DOHH2 (cell line): ENCODE measurements at regions not wholly inside any gene's neighbourhood (a gene's known extent, or its start where the extent isn't known, plus 50 kb on each side); places are given as distances from the start of the nearest gene placed in this dataset.

Source experiments
- H3F3A ChIP-seq: fragments of 200-600 bp; sonication (generic), shearing (Covaris generic); 2 replicates; pipeline ENCODE4 v1.6.0; 2016; ENCODE audit warnings: antibody characterized with exemption, mild to moderate bottlenecking; ENCODE audit not compliant: control insufficient read depth, insufficient read depth
- H3K27ac ChIP-seq: fragments of 200-600 bp; sonication (generic); 2 replicates; pipeline ENCODE4 v1.5.1; 2014; ENCODE audit warnings: low read depth, mild to moderate bottlenecking, low read length, moderate library complexity
- H3K27me3 ChIP-seq: fragments of 200-600 bp; sonication (generic); 2 replicates; pipeline ENCODE4 v1.6.1; 2014; ENCODE audit warnings: mild to moderate bottlenecking, low read length, mixed read lengths; ENCODE audit not compliant: control insufficient read depth
- H3K36me3 ChIP-seq: fragments of 200-600 bp; sonication (generic); 2 replicates; pipeline ENCODE4 v1.6.1; 2014; ENCODE audit warnings: mild to moderate bottlenecking, low read length, moderate library complexity, mixed read lengths; ENCODE audit not compliant: control insufficient read depth
- H3K4me1 ChIP-seq: fragments of 200-600 bp; sonication (generic); 2 replicates; pipeline ENCODE4 v1.6.1; 2014; ENCODE audit warnings: mild to moderate bottlenecking, low read length, mixed read lengths; ENCODE audit not compliant: control insufficient read depth
- H3K4me2 ChIP-seq: fragments of 200-600 bp; sonication (generic); 2 replicates; pipeline ENCODE4 v1.6.0; 2014; ENCODE audit warnings: mild to moderate bottlenecking, low read length, moderate library complexity
- H3K4me3 ChIP-seq: fragments of 200-600 bp; sonication (generic); 2 replicates; pipeline ENCODE4 v1.5.1; 2014; ENCODE audit warnings: mild to moderate bottlenecking, low read length, mixed read lengths
- H3K79me2 ChIP-seq: fragments of 200-600 bp; sonication (generic); 2 replicates; pipeline ENCODE4 v1.6.1; 2014; ENCODE audit warnings: mild to moderate bottlenecking, low read length, mixed read lengths; ENCODE audit not compliant: control insufficient read depth
- H3K9me2 ChIP-seq: fragments of 200-600 bp; sonication (generic); replicated peaks from 2 replicates; pipeline ENCODE4 v1.6.1; 2014; ENCODE audit warnings: mild to moderate bottlenecking, low read length, mixed read lengths; ENCODE audit not compliant: control insufficient read depth
- H3K9me3 ChIP-seq: fragments of 200-600 bp; sonication (generic); 2 replicates; pipeline ENCODE4 v1.6.1; 2014; ENCODE audit warnings: antibody characterized with exemption, low read length, mixed read lengths; ENCODE audit not compliant: control insufficient read depth, insufficient read depth
- H4K20me1 ChIP-seq: fragments of 200-600 bp; sonication (generic); 2 replicates; pipeline ENCODE4 v1.6.0; 2014; ENCODE audit warnings: low read depth, mild to moderate bottlenecking, antibody characterized with exemption, low read length, moderate library complexity; ENCODE audit not compliant: control insufficient read depth, insufficient read depth
- EZH2phosphoT487 ChIP-seq: fragments of 200-600 bp; sonication (generic); IDR thresholded peaks from 2 replicates; pipeline ENCODE4 v1.6.1; 2017; ENCODE audit warnings: borderline replicate concordance, mild to moderate bottlenecking, antibody characterized with exemption, low read length, moderate library complexity, mixed read lengths
- TF ChIP-seq, protein P1 (sequence below): fragments of 200-600 bp; sonication (generic); IDR thresholded peaks from one replicate; pipeline ENCODE4 v1.5.1; 2014; ENCODE audit warnings: antibody characterized with exemption, mild to moderate bottlenecking, low read depth, low read length; ENCODE audit not compliant: poor library complexity, severe bottlenecking

GRCh38 chr9:16960084-16960483, 89.6 kb upstream of the BNC2 start:
- Histone ChIP-seq H3K9me3 (no peaks in the 10 kb centered on the region), H3K27ac (no peak overlapping the region), H3K4me2 (no peak overlapping the region), H4K20me1 (no peaks in the 10 kb centered on the region), H3K4me3 (no peak overlapping the region), H3F3A (no peaks in the 10 kb centered on the region), H3K4me1 (no peaks in the 10 kb centered on the region), H3K9me2 (no peaks in the 10 kb centered on the region), H3K36me3 (no peaks in the 10 kb centered on the region), H3K27me3 (no peaks in the 10 kb centered on the region), H3K79me2 (no peaks in the 10 kb centered on the region)
- no peak for TF ChIP-seq EZH2phosphoT487
- TF ChIP-seq, protein P1, sequence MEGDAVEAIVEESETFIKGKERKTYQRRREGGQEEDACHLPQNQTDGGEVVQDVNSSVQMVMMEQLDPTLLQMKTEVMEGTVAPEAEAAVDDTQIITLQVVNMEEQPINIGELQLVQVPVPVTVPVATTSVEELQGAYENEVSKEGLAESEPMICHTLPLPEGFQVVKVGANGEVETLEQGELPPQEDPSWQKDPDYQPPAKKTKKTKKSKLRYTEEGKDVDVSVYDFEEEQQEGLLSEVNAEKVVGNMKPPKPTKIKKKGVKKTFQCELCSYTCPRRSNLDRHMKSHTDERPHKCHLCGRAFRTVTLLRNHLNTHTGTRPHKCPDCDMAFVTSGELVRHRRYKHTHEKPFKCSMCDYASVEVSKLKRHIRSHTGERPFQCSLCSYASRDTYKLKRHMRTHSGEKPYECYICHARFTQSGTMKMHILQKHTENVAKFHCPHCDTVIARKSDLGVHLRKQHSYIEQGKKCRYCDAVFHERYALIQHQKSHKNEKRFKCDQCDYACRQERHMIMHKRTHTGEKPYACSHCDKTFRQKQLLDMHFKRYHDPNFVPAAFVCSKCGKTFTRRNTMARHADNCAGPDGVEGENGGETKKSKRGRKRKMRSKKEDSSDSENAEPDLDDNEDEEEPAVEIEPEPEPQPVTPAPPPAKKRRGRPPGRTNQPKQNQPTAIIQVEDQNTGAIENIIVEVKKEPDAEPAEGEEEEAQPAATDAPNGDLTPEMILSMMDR = no peak

DNA sequence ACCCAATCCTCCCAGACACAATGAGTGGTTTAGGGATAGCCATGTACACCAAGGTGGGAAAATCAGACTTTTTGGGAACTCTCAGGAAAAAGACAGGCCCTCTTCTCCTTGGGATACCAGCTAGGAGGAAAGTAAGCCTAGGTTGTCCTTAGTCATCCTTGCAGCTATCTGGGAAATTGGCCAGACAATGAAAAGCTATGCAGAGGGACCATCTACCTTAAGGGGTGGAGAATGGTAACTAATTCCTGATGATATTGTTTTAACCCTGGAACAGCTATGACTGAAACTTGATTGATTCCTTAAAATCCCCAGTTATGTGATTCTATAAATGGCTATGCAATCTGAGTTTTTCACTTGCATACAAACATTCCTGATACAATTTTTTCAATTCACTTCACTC, 88.9 kb upstream of the BNC2 start:
- H3K27me3 ChIP-seq = no peaks in the 10 kb centered on the region
- H3K4me3 ChIP-seq = no peak overlapping the region
- H3F3A ChIP-seq = no peaks in the 10 kb centered on the region
- no peaks in the 10 kb centered on the region for H3K79me2 ChIP-seq
- H3K9me3 ChIP-seq = no peaks in the 10 kb centered on the region
- H3K36me3 ChIP-seq = no peaks in the 10 kb centered on the region
- no peak for TF ChIP-seq EZH2phosphoT487
- TF ChIP-seq, protein P1 = no peak
- H4K20me1 ChIP-seq = no peaks in the 10 kb centered on the region
- H3K9me2 ChIP-seq = no peaks in the 10 kb centered on the region
- no peak overlapping the region for H3K27ac ChIP-seq
- no peak overlapping the region for H3K4me2 ChIP-seq
- no peaks in the 10 kb centered on the region for H3K4me1 ChIP-seq

- TF ChIP-seq, protein P1 = no peak
- TF ChIP-seq EZH2phosphoT487 = no peak
- H3K27ac ChIP-seq = no peak overlapping the region
- H3K27me3 ChIP-seq = no peaks in the 10 kb centered on the region
Measured at GRCh38 chr9:16954040-16954439, 83.6 kb upstream of the BNC2 start.

GRCh38 chr9:16951502-16951901, 81.0 kb upstream of the BNC2 start:
- Histone ChIP-seq H3K4me2 (no peak overlapping the region), H3F3A (no peaks in the 10 kb centered on the region), H3K27me3 (no peaks in the 10 kb centered on the region), H4K20me1 (no peaks in the 10 kb centered on the region), H3K9me3 (no peaks in the 10 kb centered on the region), H3K36me3 (no peaks in the 10 kb centered on the region), H3K4me3 (no peak overlapping the region), H3K9me2 (no peaks in the 10 kb centered on the region), H3K27ac (no peak overlapping the region), H3K4me1 (no peaks in the 10 kb centered on the region), H3K79me2 (no peaks in the 10 kb centered on the region)
- TF ChIP-seq, protein P1 = no peak
- no peak for TF ChIP-seq EZH2phosphoT487

More at GRCh38 chr9:16954040-16954439, 83.6 kb upstream of the BNC2 start:
- H3K9me2 ChIP-seq = no peaks in the 10 kb centered on the region
- H3K9me3 ChIP-seq = no peaks in the 10 kb centered on the region
- H3F3A ChIP-seq = no peaks in the 10 kb centered on the region
- no peaks in the 10 kb centered on the region for H3K36me3 ChIP-seq
- H4K20me1 ChIP-seq = no peaks in the 10 kb centered on the region
- H3K4me2 ChIP-seq = no peak overlapping the region
- no peaks in the 10 kb centered on the region for H3K79me2 ChIP-seq
- no peaks in the 10 kb centered on the region for H3K4me1 ChIP-seq
- no peak overlapping the region for H3K4me3 ChIP-seq
